GM12872 (cell line): ENCODE measurements at regions not wholly inside any gene's neighbourhood (a gene's known extent, or its start where the extent isn't known, plus 50 kb on each side); places are given as distances from the start of the nearest gene placed in this dataset.

Experiments
- TF ChIP-seq, protein P1 (sequence below): IDR thresholded peaks from 3 replicates; pipeline ENCODE4 v1.5.1; 2011; ENCODE audit warnings: low read depth, mild to moderate bottlenecking, low read length, moderate library complexity; ENCODE audit not compliant: insufficient read depth

DNA sequence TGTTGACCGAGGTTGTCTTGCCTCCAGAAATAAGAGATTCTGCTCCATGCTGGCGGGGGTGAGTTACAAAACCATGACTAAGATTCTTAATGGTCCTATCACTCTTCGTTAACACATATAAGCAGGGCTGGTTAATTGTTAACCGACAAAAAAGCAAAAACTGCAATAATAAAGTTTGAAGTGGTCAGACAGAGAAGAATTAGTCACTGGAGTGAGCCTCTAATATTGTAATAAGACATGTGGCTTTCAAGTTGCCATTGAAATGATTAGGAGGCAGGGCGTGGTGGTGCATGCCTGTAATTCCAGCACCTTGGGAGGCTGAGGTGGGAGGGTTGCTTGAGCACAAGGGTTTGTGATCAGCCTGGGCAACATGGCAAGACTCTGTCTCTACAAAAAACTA, 78.4 kb upstream of the NR2F2 start:
- TF ChIP-seq, protein P1, sequence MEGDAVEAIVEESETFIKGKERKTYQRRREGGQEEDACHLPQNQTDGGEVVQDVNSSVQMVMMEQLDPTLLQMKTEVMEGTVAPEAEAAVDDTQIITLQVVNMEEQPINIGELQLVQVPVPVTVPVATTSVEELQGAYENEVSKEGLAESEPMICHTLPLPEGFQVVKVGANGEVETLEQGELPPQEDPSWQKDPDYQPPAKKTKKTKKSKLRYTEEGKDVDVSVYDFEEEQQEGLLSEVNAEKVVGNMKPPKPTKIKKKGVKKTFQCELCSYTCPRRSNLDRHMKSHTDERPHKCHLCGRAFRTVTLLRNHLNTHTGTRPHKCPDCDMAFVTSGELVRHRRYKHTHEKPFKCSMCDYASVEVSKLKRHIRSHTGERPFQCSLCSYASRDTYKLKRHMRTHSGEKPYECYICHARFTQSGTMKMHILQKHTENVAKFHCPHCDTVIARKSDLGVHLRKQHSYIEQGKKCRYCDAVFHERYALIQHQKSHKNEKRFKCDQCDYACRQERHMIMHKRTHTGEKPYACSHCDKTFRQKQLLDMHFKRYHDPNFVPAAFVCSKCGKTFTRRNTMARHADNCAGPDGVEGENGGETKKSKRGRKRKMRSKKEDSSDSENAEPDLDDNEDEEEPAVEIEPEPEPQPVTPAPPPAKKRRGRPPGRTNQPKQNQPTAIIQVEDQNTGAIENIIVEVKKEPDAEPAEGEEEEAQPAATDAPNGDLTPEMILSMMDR, result no peak

DNA sequence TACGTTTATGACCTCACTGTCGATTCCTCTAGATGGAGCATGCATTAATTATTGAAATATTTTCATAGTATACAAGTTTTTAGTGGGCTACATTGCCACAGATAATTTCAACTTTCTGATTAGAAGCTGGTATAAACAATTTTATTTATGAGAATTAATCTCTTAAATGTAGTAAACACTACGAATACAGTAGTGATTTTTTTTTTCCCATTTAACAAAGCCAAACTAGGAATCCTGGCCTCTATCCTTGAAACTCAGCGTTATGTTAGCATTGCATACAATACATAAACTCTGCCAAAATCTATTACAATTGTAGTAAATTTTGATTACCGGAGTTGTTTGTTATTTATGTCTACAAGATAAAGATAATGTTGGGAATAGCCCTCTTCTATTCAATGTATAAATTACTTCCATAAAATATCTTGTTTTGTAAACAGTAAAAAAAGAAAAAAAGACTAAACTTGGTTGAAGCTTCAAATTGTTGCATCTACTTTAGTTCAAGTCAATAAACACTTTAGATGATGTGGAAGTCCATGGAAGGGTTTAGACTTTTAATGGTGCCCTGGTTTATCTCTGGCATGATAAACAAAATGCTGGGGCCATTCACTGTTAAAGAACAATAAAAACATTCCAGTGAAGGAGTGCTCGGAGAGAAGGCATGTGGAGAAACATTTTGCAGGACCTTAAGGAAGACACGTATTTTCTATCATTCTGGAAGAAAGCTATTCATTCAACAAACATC, 77.3 kb upstream of the NR2F2 start:
- TF ChIP-seq, protein P1, result no peak

DNA sequence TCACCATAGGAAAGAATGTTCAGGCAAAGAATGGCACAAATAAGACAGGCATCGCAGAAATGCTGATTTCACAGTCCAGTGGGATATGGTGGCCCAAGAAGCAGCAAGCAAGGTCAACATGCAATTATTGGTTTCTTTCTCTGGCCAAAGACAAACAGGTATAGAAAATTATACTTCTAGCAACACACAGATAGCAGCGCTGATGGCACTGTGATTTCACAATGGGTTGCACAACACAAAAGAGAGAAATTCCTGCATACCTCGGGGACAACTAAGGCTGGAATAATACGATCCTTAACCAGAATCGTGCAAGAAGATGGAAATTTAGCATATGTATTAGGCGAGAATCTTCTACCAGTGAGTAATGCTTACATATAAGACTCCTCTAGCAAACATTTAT, 76.3 kb upstream of the NR2F2 start:
- TF ChIP-seq, protein P1, result no peak

DNA sequence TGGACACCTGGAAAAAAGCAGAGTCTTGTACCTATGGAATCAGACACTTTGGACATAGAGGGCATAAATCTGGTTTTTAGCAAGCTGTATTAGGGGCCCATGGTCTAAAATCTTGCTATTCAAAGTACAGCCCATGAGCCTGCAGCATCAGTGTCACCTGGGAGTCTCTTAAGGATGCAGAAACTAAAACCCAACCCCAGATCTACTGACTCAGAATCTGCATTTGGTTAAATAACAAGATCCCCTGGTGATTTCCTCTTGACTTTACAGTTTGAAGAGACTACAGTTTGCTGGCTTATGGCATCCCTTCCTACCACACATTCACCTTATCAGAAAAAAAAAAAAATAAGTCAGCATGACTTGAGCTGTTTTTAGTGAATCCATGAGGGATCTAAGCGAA, 74.9 kb upstream of the NR2F2 start:
- TF ChIP-seq, protein P1, result no peak

DNA sequence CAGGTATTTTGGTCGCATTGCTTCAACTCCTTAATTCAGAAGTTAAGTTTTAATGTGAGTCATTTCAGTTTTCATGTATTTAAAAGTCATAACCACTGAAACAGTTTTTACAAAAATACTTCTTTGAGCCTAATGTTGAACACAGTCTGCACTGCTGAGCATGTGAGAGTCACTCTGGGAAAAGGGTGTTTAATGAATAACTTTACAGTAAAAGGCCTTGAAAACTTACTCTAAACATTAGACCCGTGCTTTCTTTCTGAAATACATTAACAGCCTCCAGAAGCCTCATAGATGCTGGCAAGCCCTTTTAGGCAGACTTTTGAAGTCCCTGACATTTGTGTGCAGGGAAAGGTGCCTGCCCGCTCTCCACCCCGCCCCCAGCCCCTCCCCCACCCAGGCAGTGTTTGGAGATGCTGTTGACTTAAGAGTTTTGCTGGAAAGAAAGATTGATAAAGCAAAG, 68.9 kb upstream of the NR2F2 start:
- TF ChIP-seq, protein P1, result no peak

DNA sequence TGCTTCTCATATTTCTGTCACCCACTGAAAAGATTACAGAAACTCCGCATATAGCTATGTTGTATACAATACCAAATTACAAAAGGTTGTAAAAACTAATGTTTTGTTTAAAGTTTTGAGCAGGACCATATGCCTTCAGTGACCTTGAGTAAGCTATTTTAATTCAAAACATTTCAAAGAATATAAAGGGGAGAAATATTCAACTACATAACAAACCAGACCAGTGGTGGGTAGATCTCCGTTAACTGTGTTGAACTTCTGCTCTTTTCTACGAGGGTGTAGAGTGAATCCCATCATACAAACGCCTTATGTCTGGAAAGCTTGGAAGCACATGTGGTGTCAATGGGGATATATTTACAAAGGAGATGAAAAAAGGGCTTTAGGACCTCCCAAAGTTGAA, 68.4 kb upstream of the NR2F2 start:
- TF ChIP-seq, protein P1, result no peak

DNA sequence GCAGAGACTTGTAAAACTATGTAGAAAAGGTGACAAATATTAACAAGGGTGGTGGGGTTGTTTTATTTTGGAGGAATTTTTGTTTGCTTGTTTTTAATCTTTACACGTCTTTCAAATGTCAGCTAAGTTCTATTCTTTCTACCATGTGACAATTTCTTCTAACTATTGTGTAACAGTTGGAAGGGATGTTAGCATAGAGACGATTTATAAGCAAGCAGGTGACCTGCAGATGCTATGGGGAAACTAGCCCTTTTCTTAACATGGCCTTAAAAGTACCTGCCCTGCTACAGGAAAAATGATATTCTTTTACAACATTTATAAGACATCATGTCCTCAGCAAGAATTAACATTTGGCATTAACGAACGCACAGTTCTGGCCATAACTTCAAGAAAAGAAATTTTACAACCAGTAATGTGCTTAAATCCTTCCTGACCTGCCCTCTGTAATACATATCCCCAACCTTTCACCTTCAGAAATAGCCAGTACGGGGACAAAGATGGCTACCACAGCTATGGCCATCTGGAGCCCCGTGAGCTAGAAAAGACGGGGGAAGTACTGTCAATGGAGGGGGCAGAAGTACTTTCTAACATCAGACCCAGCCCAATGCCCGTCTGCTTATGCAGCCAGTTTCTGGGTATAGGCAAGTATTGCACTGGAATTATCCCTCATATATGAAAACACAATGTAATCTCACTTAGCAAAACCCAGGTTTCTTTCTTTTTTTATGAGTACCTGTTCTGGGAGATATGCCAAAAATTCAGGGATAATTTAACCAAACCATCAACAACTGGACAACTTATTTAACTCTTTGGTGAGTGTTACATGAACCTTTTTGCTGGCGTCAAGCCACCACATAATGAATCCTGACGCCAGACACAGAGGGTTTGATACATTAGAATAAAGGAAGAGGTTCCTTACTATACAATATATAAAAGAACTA, 67.7 kb upstream of the NR2F2 start:
- TF ChIP-seq, protein P1, result no peak
